ENCODE measurements at regions not wholly inside any gene's neighbourhood (a gene's known extent, or its start where the extent isn't known, plus 50 kb on each side); places are given as distances from the start of the nearest gene placed in this dataset.
"Not testable (repeated sequence)": the region's sequence is repeated elsewhere in the genome, so short reads cannot be mapped to it uniquely, and the experiment has no call there.

DNA sequence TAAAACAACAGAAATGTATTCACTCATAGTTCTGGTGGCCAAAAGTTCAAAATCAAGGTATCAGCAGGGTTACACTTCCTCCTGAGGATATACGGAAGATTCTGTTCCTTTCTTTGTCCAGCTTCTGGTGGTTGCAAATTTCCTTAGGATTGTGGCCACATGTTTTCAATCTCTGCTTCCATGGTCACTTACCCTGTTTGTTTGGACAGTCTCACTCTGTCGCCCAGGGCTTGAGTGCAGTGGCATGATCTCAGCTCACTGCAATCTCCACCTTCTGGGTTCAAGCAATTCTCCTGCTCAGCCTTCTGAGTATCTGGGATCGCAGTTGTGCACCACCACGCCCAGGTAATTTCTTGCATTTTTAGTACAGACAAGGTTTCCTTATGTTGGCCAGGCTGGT is 534.3 kb downstream of the KCNA4 start:
- no peak for DNase-seq

- DNase-seq, result no peak
These were observed 535.1 kb downstream of the KCNA4 start for GRCh38 chr11:29481738-29482137.

DNA sequence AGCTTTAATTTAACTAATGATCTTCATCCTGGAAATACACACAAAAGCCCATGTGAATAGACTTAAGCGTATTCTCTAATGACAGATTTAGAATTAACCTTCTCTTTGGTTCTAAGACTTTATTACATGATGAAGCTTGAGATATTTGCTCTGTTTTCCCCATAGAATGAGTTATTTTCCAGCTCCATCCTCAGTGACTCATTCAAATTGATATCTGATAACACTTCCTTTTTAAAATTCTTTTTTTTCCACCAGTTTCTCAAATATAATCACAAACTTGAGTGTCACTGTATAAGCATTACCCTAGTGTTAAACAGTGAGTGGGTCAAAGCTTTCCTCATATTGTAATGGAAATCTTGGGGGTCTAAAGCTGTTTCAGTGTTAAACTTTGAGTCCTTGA is 535.8 kb downstream of the KCNA4 start:
- no peak for DNase-seq

- no peak for DNase-seq
These were observed 558.6 kb downstream of the KCNA4 start for GRCh38 chr11:29458252-29458651.

- DNase-seq, result no peak
These were observed 564.7 kb downstream of the KCNA4 start for GRCh38 chr11:29452146-29452545.

- DNase-seq, result no peak
These were observed 567.4 kb downstream of the KCNA4 start for GRCh38 chr11:29449281-29450074.

- DNase-seq, result no peak
These were observed 568.5 kb downstream of the KCNA4 start for GRCh38 chr11:29448246-29448877.

GRCh38 chr11:29447821-29448220 is 569.0 kb downstream of the KCNA4 start:
- DNase-seq, result no peak

DNA sequence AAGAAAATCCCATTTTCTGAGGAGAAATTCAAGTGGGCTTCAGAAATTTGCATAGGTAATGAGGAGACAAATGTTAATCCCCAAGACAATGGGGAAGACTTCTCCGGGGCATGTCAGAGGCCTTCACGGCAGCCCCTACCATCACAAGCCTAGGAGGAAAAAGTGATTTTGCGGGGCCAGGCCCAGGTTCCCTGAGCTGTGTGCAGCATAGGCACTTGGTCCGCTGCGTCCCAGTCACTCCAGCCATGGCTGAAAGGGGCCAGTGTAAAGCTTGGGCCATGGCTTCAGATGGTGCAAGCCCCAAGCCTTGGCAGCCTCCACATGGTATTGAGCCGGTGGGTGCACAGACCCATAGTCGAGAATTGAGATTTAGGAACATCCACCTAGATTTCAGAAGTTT is 570.7 kb downstream of the KCNA4 start:
- DNase-seq, result no peak

DNA sequence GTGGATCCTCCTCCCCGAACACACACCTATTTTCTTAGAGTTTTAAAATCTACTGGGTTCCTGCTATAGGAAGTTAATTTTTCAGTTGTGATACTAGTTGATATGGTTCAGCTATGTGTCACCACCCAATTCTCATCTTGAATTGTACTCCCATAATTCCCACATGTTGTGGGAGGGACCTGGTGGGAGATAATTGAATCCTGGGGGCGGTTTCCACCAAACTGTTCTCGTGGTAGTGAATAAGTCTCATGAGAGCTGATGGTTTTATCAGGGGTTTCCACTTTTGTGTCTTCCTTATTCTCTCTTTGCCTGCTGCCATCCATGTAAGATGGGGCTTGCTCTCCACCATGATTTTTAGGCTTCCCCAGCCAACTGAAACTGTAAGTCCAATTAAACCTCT is 571.6 kb downstream of the KCNA4 start:
- not testable (repeated sequence) for DNase-seq

GRCh38 chr11:29438815-29439214 is 578.0 kb downstream of the KCNA4 start:
- no peak for DNase-seq

- DNase-seq, result no peak
These were observed 581.4 kb downstream of the KCNA4 start for GRCh38 chr11:29435421-29435820.

DNA sequence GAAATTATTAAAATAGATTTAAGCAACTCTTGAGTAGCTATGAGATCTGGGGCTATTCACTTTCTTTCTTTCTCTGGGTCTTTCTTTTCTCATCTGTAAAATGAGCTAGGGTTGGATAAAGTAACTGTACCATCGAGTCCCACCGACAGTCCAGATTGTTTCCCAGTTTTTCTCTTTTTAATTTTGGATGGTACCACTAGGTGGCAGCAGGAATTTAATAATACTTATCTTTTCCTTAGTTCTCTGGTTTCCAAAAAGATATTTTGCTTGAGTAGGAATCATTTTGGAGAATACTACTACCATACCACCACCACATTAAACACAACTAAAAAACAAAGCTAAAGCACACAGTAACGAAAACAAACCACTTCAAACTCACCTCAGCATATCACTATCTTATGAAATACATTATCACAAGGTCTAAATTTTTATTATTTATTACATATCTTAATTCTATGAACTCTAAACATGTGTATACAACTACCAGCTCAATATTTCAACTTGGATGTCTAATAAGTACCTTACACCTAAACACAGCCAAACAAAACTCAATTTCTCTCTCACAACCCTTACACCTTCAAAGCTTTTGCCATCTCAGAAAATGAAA is 584.0 kb downstream of the KCNA4 start:
- peak; percentile 3 for DNase-seq

- DNase-seq, result no peak
These were observed 611.5 kb downstream of the KCNA4 start for GRCh38 chr11:29405305-29405704.

- DNase-seq, result no peak
These were observed 621.2 kb downstream of the KCNA4 start for GRCh38 chr11:29395555-29396072.

- no peak for DNase-seq
These were observed 627.0 kb downstream of the KCNA4 start for GRCh38 chr11:29389793-29390192.

GRCh38 chr11:29373725-29374124 is 643.1 kb downstream of the KCNA4 start:
- no peak for DNase-seq

- no peak for DNase-seq
These were observed 648.7 kb downstream of the KCNA4 start for GRCh38 chr11:29368126-29368525.

DNA sequence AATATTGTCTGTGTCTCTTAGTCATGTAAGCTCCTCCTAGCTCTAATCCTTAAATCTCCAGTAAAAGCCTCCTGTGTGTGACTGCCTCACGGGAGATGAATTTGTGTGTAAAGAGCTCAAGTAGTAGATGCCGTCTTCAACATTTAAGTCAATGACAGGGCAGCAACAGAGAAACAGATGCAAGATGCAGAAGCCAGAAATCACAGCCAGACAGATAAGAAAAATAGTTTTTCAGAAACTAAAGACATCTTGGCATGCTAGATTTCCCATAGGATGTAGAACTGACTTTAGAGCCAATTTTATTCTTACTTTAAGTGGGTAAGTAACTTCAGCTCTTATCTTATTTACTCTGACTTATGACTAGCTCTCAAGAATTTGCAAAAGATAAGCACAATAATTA is 652.8 kb downstream of the KCNA4 start:
- DNase-seq, result no peak

DNA sequence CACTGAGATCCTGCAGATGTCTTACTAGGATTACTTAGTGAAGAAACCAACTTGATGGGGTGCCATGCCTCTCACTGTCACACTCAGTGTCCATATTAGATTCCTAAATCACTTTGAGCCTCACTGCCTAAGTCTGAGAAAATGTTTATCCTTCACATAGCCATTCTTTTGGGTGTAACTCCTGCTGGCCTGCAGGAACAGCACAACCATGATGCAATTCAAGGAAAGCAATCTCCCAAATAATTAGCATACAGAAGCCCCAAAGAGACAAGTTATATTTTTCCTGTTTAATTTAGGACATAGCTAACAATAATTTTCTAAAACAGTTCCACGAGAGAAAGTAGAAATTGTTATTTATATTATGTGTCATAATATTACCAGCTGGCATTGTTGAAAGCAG is 655.5 kb downstream of the KCNA4 start:
- DNase-seq, result no peak

DNA sequence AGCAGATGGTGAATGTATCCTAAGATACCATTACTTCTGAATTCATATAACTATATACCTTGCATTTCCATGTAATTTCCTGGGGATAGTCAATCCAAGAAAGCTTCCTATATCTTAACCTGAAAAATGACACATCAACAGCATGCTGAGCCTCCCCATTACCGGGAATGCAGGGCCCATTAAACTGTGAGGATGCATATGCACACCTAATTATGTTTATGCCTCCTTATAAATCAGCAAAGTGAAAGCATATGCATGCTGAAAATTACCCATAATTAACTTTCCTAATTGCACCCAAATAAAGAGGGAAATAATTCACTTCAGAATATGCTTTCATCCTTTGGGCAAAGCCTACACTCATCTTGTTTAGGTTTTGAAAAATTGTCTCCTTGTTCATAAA is 663.0 kb downstream of the KCNA4 start:
- no peak for DNase-seq

DNA sequence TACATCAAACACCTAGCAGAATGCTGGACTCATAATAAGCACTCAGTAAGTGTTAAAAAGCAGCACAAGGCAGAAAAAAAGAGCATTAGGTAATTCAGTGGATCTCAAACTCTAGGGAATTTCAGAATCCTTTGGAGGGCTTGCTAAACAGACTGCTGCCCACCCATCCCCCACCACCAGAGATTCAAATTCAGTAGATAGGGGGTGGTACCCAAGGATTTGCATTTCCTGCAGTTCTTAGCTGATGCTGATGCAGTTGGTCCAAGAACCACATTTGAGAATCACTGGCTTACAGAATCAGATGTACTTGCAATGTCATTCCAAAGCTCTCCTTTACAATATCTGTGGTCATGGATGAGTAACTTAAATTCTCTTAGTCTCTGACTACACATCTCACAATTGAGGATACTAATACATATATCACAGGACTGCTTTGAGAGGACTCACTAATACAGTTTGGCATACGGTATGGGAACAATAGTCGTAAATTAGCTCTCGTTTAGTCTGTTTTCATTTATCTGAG is 664.5 kb downstream of the KCNA4 start:
- no peak for DNase-seq

DNA sequence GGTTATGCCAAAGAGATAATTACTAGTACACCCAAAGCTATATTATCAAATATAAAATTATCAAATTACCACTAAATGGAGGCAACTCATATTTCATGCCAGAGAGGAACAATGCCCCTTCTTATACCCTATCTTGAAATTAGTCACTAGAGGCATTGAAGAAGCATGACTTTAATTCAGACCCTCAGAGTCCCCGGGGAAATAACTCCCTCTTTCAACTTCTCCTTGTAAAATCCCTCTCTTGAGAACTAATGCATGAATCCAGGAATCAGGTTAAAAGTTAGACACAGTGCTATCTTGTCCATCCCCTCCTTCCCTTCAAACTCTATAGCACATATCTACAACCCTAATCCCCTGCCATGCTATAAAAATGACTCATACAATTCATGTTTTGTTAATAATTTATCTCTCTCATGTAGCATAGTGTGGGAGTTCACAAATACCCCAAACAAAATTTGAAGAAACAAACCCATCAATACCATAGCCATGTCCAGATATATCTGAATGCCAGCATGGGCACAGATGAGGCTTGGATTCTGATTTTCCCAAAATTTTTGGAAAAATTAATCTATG is 665.4 kb downstream of the KCNA4 start:
- no peak for DNase-seq
